RWPE1 (cell line): ENCODE measurements at regions not wholly inside any gene's neighbourhood (a gene's known extent, or its start where the extent isn't known, plus 50 kb on each side); places are given as distances from the start of the nearest gene placed in this dataset.

ENCODE experiments used
- CTCF ChIA-PET: fragments of 350-600 bp; sonication (Branson Sonifier 250); formaldehyde crosslinking; extraction: SDS; loops from one replicate; lab custom pipeline; 2021; lab: Yijun Ruan, JAX
- POLR2A ChIA-PET: fragments of 400-600 bp; formaldehyde crosslinking; extraction: SDS; loops from one replicate; lab custom pipeline; 2020; ENCODE audit warnings: antibody characterized with exemption; ENCODE audit not compliant: low non-redundant PET; lab: Yijun Ruan, JAX
- DNase-seq: peaks from one replicate; pipeline ENCODE4 v3.0.0; 2012; ENCODE audit warnings: low spot score
- H3K27ac ChIP-seq: fragments of 450-650 bp; 2 replicates; pipeline ENCODE4 v1.5.1; 2017
- TF ChIP-seq, protein P1 (sequence below): fragments of 450-650 bp; conservative IDR thresholded peaks from 2 replicates; pipeline ENCODE4 v1.5.1; 2017; ENCODE audit warnings: low read depth, mild to moderate bottlenecking

DNA sequence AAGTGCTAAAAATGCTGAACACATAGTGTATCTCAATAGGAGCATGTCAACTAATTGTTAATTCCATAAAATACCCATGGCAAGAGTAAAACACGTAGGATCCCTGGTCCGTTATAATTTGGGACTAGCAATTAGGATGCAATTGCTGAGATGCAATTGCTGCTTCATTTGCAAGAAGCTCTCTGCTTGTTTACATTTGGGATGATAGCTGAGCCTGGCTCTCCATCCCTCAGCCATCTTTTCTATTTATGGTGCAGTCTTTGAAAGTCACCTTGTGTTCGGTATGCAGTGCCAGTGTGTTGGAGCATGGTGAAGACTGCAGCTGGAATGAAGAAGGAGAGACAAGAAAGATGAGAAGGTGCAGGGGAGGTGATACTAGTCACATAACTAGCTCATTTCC is 191.3 kb downstream of the SNX10 start:
- TF ChIP-seq, protein P1, sequence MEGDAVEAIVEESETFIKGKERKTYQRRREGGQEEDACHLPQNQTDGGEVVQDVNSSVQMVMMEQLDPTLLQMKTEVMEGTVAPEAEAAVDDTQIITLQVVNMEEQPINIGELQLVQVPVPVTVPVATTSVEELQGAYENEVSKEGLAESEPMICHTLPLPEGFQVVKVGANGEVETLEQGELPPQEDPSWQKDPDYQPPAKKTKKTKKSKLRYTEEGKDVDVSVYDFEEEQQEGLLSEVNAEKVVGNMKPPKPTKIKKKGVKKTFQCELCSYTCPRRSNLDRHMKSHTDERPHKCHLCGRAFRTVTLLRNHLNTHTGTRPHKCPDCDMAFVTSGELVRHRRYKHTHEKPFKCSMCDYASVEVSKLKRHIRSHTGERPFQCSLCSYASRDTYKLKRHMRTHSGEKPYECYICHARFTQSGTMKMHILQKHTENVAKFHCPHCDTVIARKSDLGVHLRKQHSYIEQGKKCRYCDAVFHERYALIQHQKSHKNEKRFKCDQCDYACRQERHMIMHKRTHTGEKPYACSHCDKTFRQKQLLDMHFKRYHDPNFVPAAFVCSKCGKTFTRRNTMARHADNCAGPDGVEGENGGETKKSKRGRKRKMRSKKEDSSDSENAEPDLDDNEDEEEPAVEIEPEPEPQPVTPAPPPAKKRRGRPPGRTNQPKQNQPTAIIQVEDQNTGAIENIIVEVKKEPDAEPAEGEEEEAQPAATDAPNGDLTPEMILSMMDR, result no peak
- DNase-seq, result no peak
- no peak overlapping the region for H3K27ac ChIP-seq
- ChIA-PET CTCF (interaction anchor here (0.5 to 0.6 kb wide), 2 partner anchors 89 to 662 kb away, joined by 3 read pairs; no protein-coding TSS in a partner anchor), POLR2A (no interaction called here)

DNA sequence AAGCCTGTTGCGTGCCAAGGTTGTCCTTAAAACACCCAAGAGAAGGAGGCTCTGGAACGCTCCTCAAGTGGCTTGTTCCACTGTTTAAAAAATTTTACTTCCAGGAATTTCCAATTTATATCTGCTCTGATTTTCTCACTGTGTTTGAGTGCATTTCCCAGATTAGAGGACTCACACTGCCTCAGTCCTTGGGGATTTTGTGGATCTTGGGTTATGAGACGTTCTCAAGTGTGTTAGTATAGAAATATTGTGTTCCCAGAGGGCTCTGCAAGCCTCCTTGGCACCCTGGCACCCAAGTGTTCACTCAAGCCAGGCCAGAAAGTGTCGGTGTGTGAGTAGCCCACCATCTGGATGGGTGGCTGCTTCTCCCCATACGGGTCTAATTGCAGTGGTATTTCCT is 192.2 kb downstream of the SNX10 start:
- CTCF ChIA-PET, result no interaction called here
- no peak overlapping the region for H3K27ac ChIP-seq
- DNase-seq, result no peak
- TF ChIP-seq, protein P1, result no peak
- POLR2A ChIA-PET, result no interaction called here

DNA sequence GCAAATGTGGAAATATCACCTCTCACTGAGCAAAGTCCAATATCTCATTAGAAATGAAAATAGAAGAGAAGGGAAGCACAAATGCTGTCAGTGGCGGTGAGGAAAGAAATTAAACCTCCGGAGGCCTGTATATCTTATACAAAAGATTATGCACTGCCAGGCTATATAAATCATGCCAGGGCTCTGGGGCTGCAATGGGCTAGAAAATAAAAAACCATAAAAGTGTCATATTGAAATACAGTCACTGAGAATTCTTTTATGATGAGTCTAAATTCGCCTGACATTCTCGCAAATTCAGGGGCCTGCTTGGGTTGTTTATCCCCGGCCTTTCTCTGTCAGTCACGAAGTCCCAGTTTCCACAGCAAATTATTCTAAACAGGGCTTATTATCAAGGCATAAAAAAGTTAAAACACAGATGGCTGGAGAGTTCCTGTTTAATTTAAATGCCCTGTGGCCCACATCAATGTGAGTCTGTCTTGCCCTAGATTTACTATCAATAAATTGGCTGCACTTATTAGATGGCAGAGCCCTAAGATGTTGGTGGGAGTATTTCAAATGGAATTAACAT is 193.8 kb downstream of the SNX10 start:
- no peak for DNase-seq
- TF ChIP-seq, protein P1, result no peak
- H3K27ac ChIP-seq, result no peak overlapping the region
- POLR2A ChIA-PET, result no interaction called here
- CTCF ChIA-PET, result no interaction called here

DNA sequence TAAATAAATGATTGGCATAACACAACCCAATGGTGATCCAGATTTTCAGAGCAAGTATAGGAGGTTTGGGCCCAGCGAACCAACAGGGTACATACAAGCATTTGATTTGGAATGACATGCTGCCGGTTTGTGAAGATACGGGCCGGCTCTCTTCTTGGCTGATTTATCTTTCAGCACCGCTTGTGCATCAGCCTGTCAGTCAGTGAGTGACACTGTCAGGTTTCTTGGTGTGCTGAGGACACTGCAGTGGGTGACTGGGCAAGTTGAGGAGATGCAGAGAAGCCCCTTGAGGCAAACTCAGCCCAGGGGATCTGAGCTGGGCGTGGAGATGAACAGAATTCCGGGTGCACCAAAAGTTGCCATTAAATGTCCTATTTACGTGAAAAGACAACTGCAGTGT is 194.5 kb downstream of the SNX10 start:
- CTCF ChIA-PET, result interaction anchor here (0.5 kb wide), 1 partner anchor 15 kb away, joined by 3 read pairs; no protein-coding TSS in a partner anchor
- DNase-seq, result no peak
- H3K27ac ChIP-seq, result no peak overlapping the region
- POLR2A ChIA-PET, result no interaction called here
- TF ChIP-seq, protein P1, result no peak

DNA sequence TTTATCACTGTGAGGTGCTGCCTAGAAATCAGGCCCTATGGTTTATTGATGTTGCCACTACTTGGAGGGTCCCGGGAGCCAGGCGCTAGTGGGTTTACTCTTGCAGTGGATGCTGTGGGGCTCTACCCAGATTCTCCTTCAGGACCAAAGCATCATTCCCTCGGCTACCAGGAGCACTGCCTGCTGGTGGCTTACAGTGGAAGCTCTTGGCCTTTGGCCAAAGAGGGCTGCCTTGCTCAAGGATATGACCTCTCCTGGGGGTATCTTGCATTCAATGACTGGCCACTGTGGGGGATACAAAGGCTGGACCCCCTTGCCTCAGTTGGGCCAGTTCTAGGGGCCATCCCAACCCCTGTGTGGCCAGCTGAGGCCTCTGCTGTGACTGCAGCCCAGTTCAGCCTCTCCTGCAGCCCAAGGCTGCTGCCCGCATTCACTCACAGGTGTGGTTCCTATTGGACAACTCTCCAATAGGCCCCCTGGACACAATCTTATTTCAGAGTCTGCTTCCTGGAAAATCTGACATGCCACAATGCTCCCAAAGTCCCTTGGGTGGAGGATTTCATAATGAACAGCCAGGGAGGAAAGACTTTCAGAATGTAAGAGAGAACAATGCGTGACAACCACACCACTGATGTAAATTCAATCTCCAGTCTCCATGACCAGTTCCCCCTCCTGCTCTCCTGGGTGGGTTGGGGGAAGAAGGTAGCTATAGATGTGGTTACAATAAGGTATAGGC is 196.3 kb downstream of the SNX10 start:
- ChIA-PET POLR2A (no interaction called here), CTCF (interaction anchor here (0.6 kb wide), 2 partner anchors 103 to 673 kb away, joined by 3 read pairs; no protein-coding TSS in a partner anchor)
- TF ChIP-seq, protein P1, result no peak
- H3K27ac ChIP-seq, result no peak overlapping the region
- DNase-seq, result no peak

DNA sequence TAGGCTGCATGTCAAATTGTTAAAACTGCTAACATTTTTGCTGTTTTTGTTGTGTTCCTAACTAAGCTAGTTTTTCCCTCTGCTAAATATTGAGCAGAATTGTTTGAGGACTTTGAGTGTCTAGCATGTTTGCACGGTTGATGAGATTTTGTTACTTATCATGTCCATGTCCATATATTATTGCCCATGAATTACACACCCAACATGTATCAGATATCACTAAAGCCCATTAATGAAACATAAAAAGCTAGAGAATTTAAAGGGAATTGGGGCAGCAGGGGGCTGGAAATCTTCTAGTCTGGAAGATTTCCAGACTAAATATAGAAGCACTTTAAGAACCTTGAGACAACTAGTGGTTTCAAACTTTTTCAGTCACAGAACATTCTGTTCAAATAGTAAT is 197.7 kb downstream of the SNX10 start:
- no peak for DNase-seq

More for the DNA sequence above, 197.7 kb downstream of the SNX10 start:
- CTCF ChIA-PET, result interaction anchor here (1.8 kb wide), 1 partner anchor 178 kb away, joined by 6 read pairs; no protein-coding TSS in a partner anchor
- TF ChIP-seq, protein P1, result no peak
- H3K27ac ChIP-seq, result no peak overlapping the region
- POLR2A ChIA-PET, result no interaction called here
